B cell (primary cell): ENCODE measurements at regions not wholly inside any gene's neighbourhood (a gene's known extent, or its start where the extent isn't known, plus 50 kb on each side); places are given as distances from the start of the nearest gene placed in this dataset.

ENCODE experiments used
- ATAC-seq: fragments of 200-7000 bp; cut with Tn5 transposase; one replicate; pipeline ENCODE4 v1.10.0; 2021; ENCODE audit warnings: low read depth, mild to moderate bottlenecking, moderate number of reproducible peaks, moderate library complexity
- CTCF ChIA-PET: fragments of 350-600 bp; sonication (Branson Sonifier 250); formaldehyde crosslinking; loops from one replicate; lab custom pipeline; 2021; ENCODE audit warnings: antibody characterized with exemption, inconsistent platforms; lab: Charles Lee
- POLR2A ChIA-PET: fragments of 350-600 bp; sonication (Branson Sonifier 250); formaldehyde crosslinking; loops from one replicate; lab custom pipeline; 2021; ENCODE audit warnings: antibody characterized with exemption; lab: Charles Lee
- DNase-seq: peaks from one replicate; pipeline ENCODE4 v3.0.0; 2013
- H2AFZ ChIP-seq: 2 replicates; pipeline ENCODE4 v1.6.1; 2012; ENCODE audit warnings: mild to moderate bottlenecking, low read depth, low read length; ENCODE audit not compliant: insufficient read depth, poor library complexity, severe bottlenecking
- H3K27ac ChIP-seq, 2 donors: 1 replicate in 1 of 2; 2 replicates in 1 of 2; pipeline ENCODE4 v1.5.1; 2012 to 2013; ENCODE audit warnings: low read length in 2 of 2, mild to moderate bottlenecking in 2 of 2, moderate library complexity in 1 of 2
- H3K27me3 ChIP-seq, 4 experiments: fragments of 200-600 bp in 1 of 4; sonication (generic) in 1 of 4; replicated peaks in 1 of 4; 1 replicate in 2 of 4; 2 replicates in 2 of 4; pipeline versions ENCODE4 v1.6.1 to v1.7.0; 2013 to 2016; ENCODE audit warnings: low read length in 3 of 4, mild to moderate bottlenecking in 2 of 4, mixed read lengths in 1 of 4, moderate library complexity in 1 of 4; ENCODE audit not compliant: insufficient read depth in 4 of 4, control insufficient read depth in 3 of 4; ENCODE audit errors: control extremely low read depth in 1 of 4
- H3K36me3 ChIP-seq, 2 experiments: replicated peaks in 1 of 2; 1 replicate in 1 of 2; 2 replicates in 1 of 2; pipeline versions ENCODE4 v1.6.1 to v1.7.1; 2013; ENCODE audit warnings: low read length in 1 of 2; ENCODE audit not compliant: insufficient read depth in 2 of 2, control insufficient read depth in 1 of 2; ENCODE audit errors: control extremely low read depth in 1 of 2, extremely low read depth in 1 of 2
- H3K4me1 ChIP-seq, 2 donors: fragments of 200-600 bp in 1 of 2; sonication (generic) in 1 of 2; 1 replicate in 1 of 2; 2 replicates in 1 of 2; pipeline versions ENCODE4 v1.5.1 to v1.6.1; 2013 to 2017; ENCODE audit warnings: low read length in 2 of 2; ENCODE audit not compliant: control insufficient read depth in 2 of 2, insufficient read depth in 2 of 2
- H3K4me2 ChIP-seq: replicated peaks from 2 replicates; pipeline ENCODE3; 2012; ENCODE audit warnings: mild to moderate bottlenecking, low read depth, low read length; ENCODE audit not compliant: poor library complexity, severe bottlenecking
- H3K4me3 ChIP-seq, 5 experiments: fragments of 200-600 bp in 1 of 5; sonication (generic) in 1 of 5; 1 replicate in 3 of 5; 2 replicates in 2 of 5; pipeline versions ENCODE4 v1.5.1 to v1.7.0; 2011 to 2016; ENCODE audit warnings: low read length in 4 of 5, mild to moderate bottlenecking in 4 of 5, low read depth in 2 of 5, control low read depth in 1 of 5, moderate library complexity in 1 of 5; ENCODE audit not compliant: insufficient read depth in 1 of 5; ENCODE audit errors: control extremely low read depth in 1 of 5, extremely low read depth in 1 of 5
- H3K79me2 ChIP-seq: fragments of 200-600 bp; sonication (generic); one replicate; pipeline ENCODE4 v1.6.0; 2016; ENCODE audit warnings: low read length; ENCODE audit not compliant: control insufficient read depth, insufficient read depth
- H3K9ac ChIP-seq: fragments of 200-600 bp; sonication (generic); 2 replicates; pipeline ENCODE4 v1.6.1; 2017; ENCODE audit warnings: mild to moderate bottlenecking, low read length, moderate library complexity
- H3K9me3 ChIP-seq, 3 donors: one replicate each; pipeline versions ENCODE4 v1.6.1 to v1.7.1; 2013; ENCODE audit warnings: low read length in 2 of 3; ENCODE audit not compliant: control insufficient read depth in 2 of 3, insufficient read depth in 1 of 3; ENCODE audit errors: control extremely low read depth in 1 of 3
- H4K20me1 ChIP-seq: 2 replicates; pipeline ENCODE4 v1.6.0; 2012; ENCODE audit warnings: mild to moderate bottlenecking, low read length; ENCODE audit not compliant: insufficient read depth, control insufficient read depth, poor library complexity, severe bottlenecking
- H3K27ac Mint-ChIP-seq: one replicate; pipeline ENCODE4 v1.8.0; 2021; ENCODE audit warnings: mixed read lengths
- H3K27me3 Mint-ChIP-seq: one replicate; pipeline ENCODE4 v1.8.0; 2021; ENCODE audit warnings: mixed read lengths
- H3K4me1 Mint-ChIP-seq: one replicate; pipeline ENCODE4 v1.8.0; 2021; ENCODE audit warnings: mixed read lengths
- H3K4me3 Mint-ChIP-seq: one replicate; pipeline ENCODE4 v1.8.0; 2021; ENCODE audit warnings: mixed read lengths
- H3K9me3 Mint-ChIP-seq: one replicate; pipeline ENCODE4 v1.8.0; 2022; ENCODE audit warnings: mixed read lengths; ENCODE audit not compliant: insufficient read depth
- CTCF ChIP-seq: fragments of 200-600 bp; IDR thresholded peaks from one replicate; pipeline ENCODE4 v1.8.0; 2022; ENCODE audit warnings: antibody characterized with exemption, mild to moderate bottlenecking
- EZH2 ChIP-seq: IDR thresholded peaks from 2 replicates; pipeline ENCODE4 v1.6.1; 2012; ENCODE audit warnings: borderline replicate concordance, low read depth, mild to moderate bottlenecking, moderate library complexity, low read length; ENCODE audit not compliant: insufficient read depth, poor library complexity, severe bottlenecking
- WGBS: methylation state at CpG from one replicate; pipeline ENCODE4 v1.1.5; 2013; ENCODE audit warnings: missing lambda C conversion rate; ENCODE audit not compliant: insufficient coverage; 5-methylcytosine and 5-hydroxymethylcytosine counted together
- intact Hi-C: fragments of 100-400 bp; cut with micrococcal nuclease; formaldehyde crosslinking; loops from one replicate; pipeline ENCODE4 v1.10.0; 2022

- no peaks in the 10 kb centered on the region for H3K27me3 ChIP-seq
- intact Hi-C loops = no loop called here
- Mint-ChIP-seq H3K27me3 (peaks cover 8% of the 10 kb centered on the region), H3K4me3 (no peak overlapping the region), H3K27ac (no peak overlapping the region), H3K4me1 (no peaks in the 10 kb centered on the region), H3K9me3 (no peaks in the 10 kb centered on the region)
- no peak overlapping the region for H3K9ac ChIP-seq
- ChIA-PET CTCF (no interaction called here), POLR2A (no interaction called here)
- 90% methylated on average over 6 of the region's 7 CpGs for WGBS
- H3K79me2 ChIP-seq = no peaks in the 10 kb centered on the region
- DNase-seq (no peak), ATAC-seq (no peak)
- no peaks in the 10 kb centered on the region for H3K36me3 ChIP-seq
- H2AFZ ChIP-seq = no peak overlapping the region
- no peaks in the 10 kb centered on the region for H3K4me1 ChIP-seq
- H3K4me3 ChIP-seq = no peak overlapping the region
- H3K4me2 ChIP-seq = no peak overlapping the region
- H3K27ac ChIP-seq = no peak overlapping the region
- no peaks in the 10 kb centered on the region for H4K20me1 ChIP-seq
- H3K9me3 ChIP-seq = peaks cover 0 to 6% (median 0%) of the 10 kb centered on the region in 3 donors
- TF ChIP-seq EZH2 = no peak
- TF ChIP-seq CTCF = no peak
These were observed 177.6 kb downstream of the TTLL2 start for GRCh38 chr6:167502471-167502870.

- H3K9me3 ChIP-seq = no peaks in the 10 kb centered on the region
- H2AFZ ChIP-seq = no peak overlapping the region
- no peaks in the 10 kb centered on the region for H3K4me1 Mint-ChIP-seq
- ChIA-PET CTCF (no interaction called here), POLR2A (no interaction called here)
- peaks cover 5% of the 10 kb centered on the region for H3K27me3 Mint-ChIP-seq
- no peaks in the 10 kb centered on the region for H3K4me1 ChIP-seq
- H4K20me1 ChIP-seq = no peaks in the 10 kb centered on the region
- no peak overlapping the region for H3K9ac ChIP-seq
- no peak overlapping the region for H3K4me3 ChIP-seq
- no peak overlapping the region for H3K4me2 ChIP-seq
- intact Hi-C loops = no loop called here
- ATAC-seq = no peak
- no peak overlapping the region for H3K4me3 Mint-ChIP-seq
- no peak overlapping the region for H3K27ac ChIP-seq
- H3K27me3 ChIP-seq = no peaks in the 10 kb centered on the region
- no peak overlapping the region for H3K27ac Mint-ChIP-seq
- no peaks in the 10 kb centered on the region for H3K79me2 ChIP-seq
- 78% methylated on average over 6 of the region's 6 CpGs for WGBS
- no peak for DNase-seq
- no peaks in the 10 kb centered on the region for H3K36me3 ChIP-seq
- no peaks in the 10 kb centered on the region for H3K9me3 Mint-ChIP-seq
- no peak for TF ChIP-seq CTCF
- TF ChIP-seq EZH2 = no peak
These were observed 179.6 kb downstream of the TTLL2 start for GRCh38 chr6:167504385-167504961.
